Activated CD8-positive, alpha-beta T cell treated with anti-CD3 and anti-CD28 coated beads for 36 hours (primary cell): ENCODE measurements at regions not wholly inside any gene's neighbourhood (a gene's known extent, or its start where the extent isn't known, plus 50 kb on each side); places are given as distances from the start of the nearest gene placed in this dataset.

ENCODE experiments used
- ATAC-seq: fragments of 200-7000 bp; cut with Tn5 transposase; one replicate; pipeline ENCODE4 v1.10.0; 2021; ENCODE audit warnings: mild to moderate bottlenecking, moderate library complexity
- CTCF ChIA-PET: fragments of 350-600 bp; sonication (Branson Sonifier 250); formaldehyde crosslinking; loops from one replicate; lab custom pipeline; 2021; ENCODE audit warnings: antibody characterized with exemption; lab: Charles Lee
- POLR2A ChIA-PET: fragments of 350-600 bp; sonication (Branson Sonifier 250); formaldehyde crosslinking; loops from one replicate; lab custom pipeline; 2021; ENCODE audit warnings: antibody characterized with exemption; lab: Charles Lee
- DNase-seq: peaks from one replicate; pipeline ENCODE4 v3.0.0-alpha.2; 2020
- H3K27ac Mint-ChIP-seq: one replicate; pipeline ENCODE4 v1.8.0; 2021; ENCODE audit warnings: mild to moderate bottlenecking, mixed read lengths
- H3K27me3 Mint-ChIP-seq: one replicate; pipeline ENCODE4 v1.8.0; 2021; ENCODE audit warnings: mixed read lengths
- H3K36me3 Mint-ChIP-seq: one replicate; pipeline ENCODE4 v1.8.0; 2021; ENCODE audit warnings: low read depth, mixed read lengths
- H3K4me1 Mint-ChIP-seq: one replicate; pipeline ENCODE4 v1.8.0; 2021; ENCODE audit warnings: low read depth, mixed read lengths
- H3K4me3 Mint-ChIP-seq: one replicate; pipeline ENCODE4 v1.8.0; 2021; ENCODE audit warnings: mild to moderate bottlenecking, moderate library complexity, mixed read lengths
- H3K9me3 Mint-ChIP-seq: one replicate; pipeline ENCODE4 v1.8.0; 2021; ENCODE audit warnings: mixed read lengths
- CTCF ChIP-seq: fragments of 200-600 bp; IDR thresholded peaks from one replicate; pipeline ENCODE4 v1.8.0; 2022; ENCODE audit warnings: antibody characterized with exemption, mild to moderate bottlenecking
- intact Hi-C: fragments of 100-400 bp; cut with micrococcal nuclease; formaldehyde crosslinking; loops from one replicate; pipeline ENCODE4 v1.10.0; 2022

GRCh38 chr13:77975358-77976042 is 56.9 kb upstream of the EDNRB start:
- Mint-ChIP-seq H3K4me1 (no peaks in the 10 kb centered on the region), H3K36me3 (no peaks in the 10 kb centered on the region), H3K27ac (no peak overlapping the region), H3K4me3 (no peak overlapping the region), H3K27me3 (no peaks in the 10 kb centered on the region), H3K9me3 (no peaks in the 10 kb centered on the region)
- ChIA-PET CTCF (no interaction called here), POLR2A (no interaction called here)
- ATAC-seq (no peak), DNase-seq (no peak)
- intact Hi-C loops, result no loop called here
- TF ChIP-seq CTCF, result no peak

- POLR2A ChIA-PET, result no interaction called here
These were observed 50.7 kb upstream of the EDNRB start for GRCh38 chr13:77969299-77969698.

More at GRCh38 chr13:77969299-77969698, 50.7 kb upstream of the EDNRB start:
- no peaks in the 10 kb centered on the region for H3K36me3 Mint-ChIP-seq
- intact Hi-C loops, result no loop called here
- H3K27ac Mint-ChIP-seq, result no peak overlapping the region
- no peaks in the 10 kb centered on the region for H3K4me1 Mint-ChIP-seq
- no peak for TF ChIP-seq CTCF
- H3K9me3 Mint-ChIP-seq, result no peaks in the 10 kb centered on the region
- CTCF ChIA-PET, result no interaction called here
- ATAC-seq, result no peak
- no peaks in the 10 kb centered on the region for H3K27me3 Mint-ChIP-seq
- no peak for DNase-seq
- H3K4me3 Mint-ChIP-seq, result no peak overlapping the region
